COLO829 (cell line): ENCODE measurements at regions not wholly inside any gene's neighbourhood (a gene's known extent, or its start where the extent isn't known, plus 50 kb on each side); places are given as distances from the start of the nearest gene placed in this dataset.
"Not testable (repeated sequence)": the region's sequence is repeated elsewhere in the genome, so short reads cannot be mapped to it uniquely, and the experiment has no call there.

Experiments used
- DNase-seq: peaks from one replicate; pipeline ENCODE4 v3.0.0; 2012; ENCODE audit warnings: low spot score

GRCh38 chr2:76257802-76258201 is 547.1 kb upstream of the GCFC2 start:
- DNase-seq = no peak

GRCh38 chr2:76256458-76257088 is 545.9 kb upstream of the GCFC2 start:
- no peak for DNase-seq

- no peak for DNase-seq
These were observed 542.0 kb upstream of the GCFC2 start for GRCh38 chr2:76252704-76253103.

GRCh38 chr2:76251342-76251741 is 540.6 kb upstream of the GCFC2 start:
- no peak for DNase-seq

GRCh38 chr2:76247006-76247405 is 536.3 kb upstream of the GCFC2 start:
- DNase-seq = no peak

- DNase-seq = no peak
These were observed 501.6 kb upstream of the GCFC2 start for GRCh38 chr2:76211991-76212985.

- no peak for DNase-seq
These were observed 499.8 kb upstream of the GCFC2 start for GRCh38 chr2:76210551-76210950.

- no peak for DNase-seq
These were observed 493.3 kb upstream of the GCFC2 start for GRCh38 chr2:76204048-76204447.

- DNase-seq = no peak
These were observed 492.2 kb upstream of the GCFC2 start for GRCh38 chr2:76202866-76203265.

- peak; percentile 19 for DNase-seq
These were observed 487.2 kb upstream of the GCFC2 start for GRCh38 chr2:76197842-76198448.

GRCh38 chr2:76197428-76197827 is 486.7 kb upstream of the GCFC2 start:
- DNase-seq = no peak

GRCh38 chr2:76194031-76194775 is 483.5 kb upstream of the GCFC2 start:
- DNase-seq = no peak

- DNase-seq = no peak
These were observed 482.4 kb upstream of the GCFC2 start for GRCh38 chr2:76193089-76193488.

GRCh38 chr2:76188334-76189008 is 477.8 kb upstream of the GCFC2 start:
- no peak for DNase-seq

- no peak for DNase-seq
These were observed 476.7 kb upstream of the GCFC2 start for GRCh38 chr2:76187415-76187814.

GRCh38 chr2:76180676-76181075 is 470.0 kb upstream of the GCFC2 start:
- DNase-seq = no peak

GRCh38 chr2:76178610-76179009 is 467.9 kb upstream of the GCFC2 start:
- no peak for DNase-seq

- DNase-seq = no peak
These were observed 464.6 kb upstream of the GCFC2 start for GRCh38 chr2:76175295-76175694.

GRCh38 chr2:76174505-76174904 is 463.8 kb upstream of the GCFC2 start:
- DNase-seq = no peak

- DNase-seq = not testable (repeated sequence)
These were observed 462.5 kb upstream of the GCFC2 start for GRCh38 chr2:76173206-76173605.

GRCh38 chr2:76172154-76172595 is 461.5 kb upstream of the GCFC2 start:
- DNase-seq = not testable (repeated sequence)
